D721Med (cell line): ENCODE measurements at regions not wholly inside any gene's neighbourhood (a gene's known extent, or its start where the extent isn't known, plus 50 kb on each side); places are given as distances from the start of the nearest gene placed in this dataset.

Experiments
- DNase-seq: peaks from one replicate; pipeline ENCODE4 v3.0.0; 2011; ENCODE audit warnings: low spot score; ENCODE audit not compliant: insufficient read length
- FAIRE-seq: peaks from 2 replicates; lab custom pipeline; 2011; peaks lifted over from hg19 to GRCh38; lab: Jason Lieb, UNC
- TF ChIP-seq, protein P1 (sequence below): IDR thresholded peaks from 2 replicates; pipeline ENCODE4 v1.5.1; 2012; ENCODE audit warnings: mild to moderate bottlenecking, control low read depth; ENCODE audit not compliant: insufficient read depth; ENCODE audit errors: missing control alignments

DNA sequence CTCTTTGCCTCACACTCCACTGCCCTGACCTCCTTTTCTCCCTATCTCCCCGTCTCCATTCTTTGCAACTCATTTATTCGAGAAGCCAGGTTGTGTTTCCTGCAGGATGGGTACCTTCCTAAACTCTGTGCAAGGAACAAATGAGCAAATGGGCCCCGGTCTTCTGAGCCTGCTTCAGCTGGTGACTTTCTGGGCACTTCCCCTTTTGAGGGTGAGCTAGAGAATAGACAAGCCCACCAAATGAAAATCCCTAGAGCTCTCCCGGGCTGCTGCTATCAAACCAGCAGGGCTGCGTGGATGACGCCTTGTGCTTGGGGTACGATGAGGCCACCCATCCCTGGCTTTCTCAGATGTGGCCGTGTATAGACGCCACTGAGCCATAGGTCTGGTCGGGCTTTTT is 91.0 kb upstream of the FOXA2 start:
- DNase-seq (no peak), FAIRE-seq (no peak)
- TF ChIP-seq, protein P1, sequence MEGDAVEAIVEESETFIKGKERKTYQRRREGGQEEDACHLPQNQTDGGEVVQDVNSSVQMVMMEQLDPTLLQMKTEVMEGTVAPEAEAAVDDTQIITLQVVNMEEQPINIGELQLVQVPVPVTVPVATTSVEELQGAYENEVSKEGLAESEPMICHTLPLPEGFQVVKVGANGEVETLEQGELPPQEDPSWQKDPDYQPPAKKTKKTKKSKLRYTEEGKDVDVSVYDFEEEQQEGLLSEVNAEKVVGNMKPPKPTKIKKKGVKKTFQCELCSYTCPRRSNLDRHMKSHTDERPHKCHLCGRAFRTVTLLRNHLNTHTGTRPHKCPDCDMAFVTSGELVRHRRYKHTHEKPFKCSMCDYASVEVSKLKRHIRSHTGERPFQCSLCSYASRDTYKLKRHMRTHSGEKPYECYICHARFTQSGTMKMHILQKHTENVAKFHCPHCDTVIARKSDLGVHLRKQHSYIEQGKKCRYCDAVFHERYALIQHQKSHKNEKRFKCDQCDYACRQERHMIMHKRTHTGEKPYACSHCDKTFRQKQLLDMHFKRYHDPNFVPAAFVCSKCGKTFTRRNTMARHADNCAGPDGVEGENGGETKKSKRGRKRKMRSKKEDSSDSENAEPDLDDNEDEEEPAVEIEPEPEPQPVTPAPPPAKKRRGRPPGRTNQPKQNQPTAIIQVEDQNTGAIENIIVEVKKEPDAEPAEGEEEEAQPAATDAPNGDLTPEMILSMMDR, result no peak

DNA sequence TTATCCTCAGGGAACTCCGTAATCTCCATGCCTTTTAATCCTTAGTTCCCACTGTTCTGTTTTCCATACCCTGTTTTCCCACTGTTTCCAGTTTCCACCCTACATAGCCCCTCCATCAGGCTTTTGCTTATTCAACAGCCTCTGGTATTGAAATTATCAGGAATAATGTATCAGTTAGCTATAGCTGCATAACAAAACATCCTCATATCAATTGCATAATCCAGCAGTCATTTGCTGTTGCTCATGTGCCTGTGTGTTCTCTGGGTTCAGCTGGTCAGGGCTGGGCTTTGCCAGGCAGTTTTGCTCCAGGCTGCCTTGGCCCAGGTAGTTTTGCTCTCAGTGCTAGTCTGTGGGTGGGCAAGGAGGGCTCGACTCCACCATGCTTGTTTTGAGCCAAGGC is 94.3 kb upstream of the FOXA2 start:
- FAIRE-seq (no peak), DNase-seq (no peak)
- TF ChIP-seq, protein P1, result no peak

DNA sequence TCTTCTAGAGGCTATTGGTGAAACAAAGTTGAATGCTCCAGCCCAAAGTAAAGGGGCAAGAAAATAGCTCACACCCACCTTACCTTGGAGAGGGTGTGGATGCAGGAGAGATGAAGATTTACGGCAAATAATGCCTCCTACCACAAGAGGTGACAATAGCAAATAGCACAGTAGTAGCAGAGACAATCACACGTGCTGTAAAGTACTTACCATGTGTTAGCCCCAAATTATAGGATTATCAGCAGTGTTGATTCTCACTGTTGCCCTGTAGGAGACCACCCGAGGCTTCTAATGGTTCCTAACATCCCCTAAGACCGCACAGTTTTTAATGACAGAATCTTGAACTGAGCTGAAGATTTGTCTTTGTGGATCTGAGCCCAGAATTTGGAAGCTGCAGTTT is 94.8 kb upstream of the FOXA2 start:
- TF ChIP-seq, protein P1, result no peak
- FAIRE-seq (no peak), DNase-seq (no peak)

DNA sequence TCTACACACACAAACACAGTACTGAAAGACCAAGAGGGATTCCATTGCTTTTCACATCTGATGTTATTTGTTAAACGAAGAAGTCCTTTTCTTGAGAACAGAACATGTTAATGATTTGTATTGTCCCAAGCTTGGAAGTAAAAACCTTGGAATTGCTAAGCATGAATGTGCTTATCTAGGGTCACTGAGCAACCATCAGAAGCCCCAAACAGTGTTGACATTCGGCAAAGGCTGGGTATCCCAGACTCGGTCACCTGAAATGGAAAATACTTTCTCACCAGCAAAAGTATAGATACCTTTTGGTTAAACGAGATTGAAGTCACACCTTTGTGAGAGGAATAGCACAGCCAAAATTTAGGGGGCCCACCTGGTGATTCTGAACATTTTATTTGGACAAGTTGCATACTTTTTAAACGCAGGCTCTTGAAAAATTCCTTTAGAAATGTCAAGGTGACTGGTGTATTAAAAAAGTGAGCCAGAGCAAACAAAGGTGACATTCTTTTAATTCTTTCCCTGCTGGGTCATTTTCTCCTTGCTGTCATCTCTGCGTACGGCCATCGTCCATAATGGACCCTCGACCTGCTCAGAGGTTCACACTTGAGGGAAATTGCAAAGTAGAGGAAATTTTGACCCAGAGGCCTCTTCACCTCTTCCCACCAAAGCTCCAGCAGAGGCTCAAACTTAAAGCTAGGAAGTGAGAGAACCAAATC is 95.8 kb upstream of the FOXA2 start:
- TF ChIP-seq, protein P1, result no peak
- FAIRE-seq (no peak), DNase-seq (no peak)

DNA sequence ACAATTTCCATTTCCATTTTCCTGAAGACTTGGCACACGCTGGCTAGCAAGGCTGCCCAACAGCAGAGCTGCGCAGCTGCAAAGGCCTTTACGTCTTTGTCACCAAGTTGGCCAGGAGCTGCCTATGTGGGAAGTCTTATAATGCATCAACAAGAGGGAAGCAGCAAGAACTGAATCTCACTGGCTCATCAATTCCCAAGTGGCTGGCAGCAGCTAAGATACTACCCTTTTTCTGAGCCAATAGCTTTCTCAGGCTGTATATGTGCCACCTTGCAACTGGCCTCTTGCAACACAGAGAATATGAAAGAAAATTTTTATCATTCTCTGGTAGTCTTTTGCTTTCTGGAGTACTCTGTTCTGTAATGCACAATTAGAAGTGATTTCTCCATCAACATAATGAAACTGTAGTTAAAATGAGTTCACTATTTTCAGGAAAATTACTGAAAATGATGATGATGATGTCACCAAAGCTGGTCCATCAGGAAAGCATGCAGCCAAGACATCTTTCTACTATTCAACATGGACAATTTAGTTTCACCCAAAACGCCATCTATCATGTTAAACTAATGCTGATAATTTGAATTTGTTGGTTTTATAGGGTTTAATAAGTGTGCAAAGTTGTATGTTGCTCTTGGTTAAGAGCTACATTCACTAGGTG is 97.3 kb upstream of the FOXA2 start:
- TF ChIP-seq, protein P1, result no peak

DNA sequence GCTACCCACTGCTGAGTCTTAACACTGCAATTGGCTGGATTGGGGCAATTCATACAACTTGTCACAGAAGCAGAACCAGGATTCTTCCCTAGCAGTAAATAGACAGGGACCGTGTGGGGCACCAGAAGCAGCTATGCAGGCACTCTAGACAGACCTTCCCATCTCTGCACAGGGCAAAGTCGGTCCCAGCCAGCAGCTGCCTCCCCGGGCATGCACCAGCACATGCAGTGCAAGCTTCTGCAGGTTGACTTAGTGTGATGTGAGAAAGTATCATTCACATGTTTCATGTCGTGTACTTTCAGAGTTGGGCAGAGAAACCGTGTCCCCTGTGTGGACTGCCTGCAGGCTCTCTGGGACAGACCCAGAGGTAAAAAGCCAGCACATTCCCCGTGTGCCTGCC is 98.0 kb upstream of the FOXA2 start:
- TF ChIP-seq, protein P1, result no peak
- FAIRE-seq (no peak), DNase-seq (no peak)

More for the DNA sequence above, 97.3 kb upstream of the FOXA2 start:
- FAIRE-seq, result no peak
- no peak for DNase-seq

DNA sequence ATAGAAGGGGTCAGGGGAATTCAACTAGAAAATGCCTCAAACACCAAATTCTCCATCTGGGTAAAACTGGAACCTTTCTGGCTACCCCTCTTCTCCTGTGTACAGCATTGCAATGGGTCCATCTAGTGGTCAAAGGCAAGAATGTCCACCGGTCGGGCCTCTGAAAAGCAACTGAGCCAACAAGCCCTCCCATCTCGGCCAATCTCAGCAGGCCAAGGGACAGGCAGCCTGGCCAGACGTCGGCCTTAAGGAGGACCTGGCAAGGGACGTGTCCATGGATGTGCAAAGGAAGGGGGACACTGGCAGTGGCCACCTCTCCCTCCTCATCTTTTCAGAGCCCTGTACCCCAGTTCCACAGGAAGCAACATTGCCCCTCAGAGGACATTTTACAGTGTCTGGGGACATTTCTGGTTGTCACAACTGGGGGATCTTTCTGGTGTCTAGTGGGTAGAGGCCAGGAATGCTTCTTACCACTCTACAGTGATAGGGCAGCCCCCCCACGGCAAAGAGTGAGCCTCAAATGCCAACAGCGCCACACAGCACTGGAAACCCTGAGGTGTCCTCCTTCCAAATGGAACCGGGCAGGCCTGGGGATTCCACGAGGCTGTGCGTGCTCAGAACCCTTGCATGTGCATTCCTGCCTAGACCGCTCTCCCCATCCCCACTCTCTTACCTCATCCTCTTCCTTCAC is 99.8 kb upstream of the FOXA2 start:
- DNase-seq (no peak), FAIRE-seq (no peak)
- TF ChIP-seq, protein P1, result peak; percentile 71
